Lung microvascular endothelial cell (primary cell): ENCODE measurements at regions not wholly inside any gene's neighbourhood (a gene's known extent, or its start where the extent isn't known, plus 50 kb on each side); places are given as distances from the start of the nearest gene placed in this dataset.
"Not testable (repeated sequence)": the region's sequence is repeated elsewhere in the genome, so short reads cannot be mapped to it uniquely, and the experiment has no call there.

Source experiments
- DNase-seq, 2 donors: peaks; one replicate each; pipeline versions ENCODE4 v3.0.0 to v3.0.0-alpha.2; 2010; ENCODE audit warnings: low read depth in 2 of 2

GRCh38 chr2:111356512-111357031, 235.9 kb downstream of the BCL2L11 start:
- DNase-seq = peak; percentile 36

GRCh38 chr2:111365986-111366640, 245.4 kb downstream of the BCL2L11 start:
- peak; percentile 11 to 20 for DNase-seq

DNA sequence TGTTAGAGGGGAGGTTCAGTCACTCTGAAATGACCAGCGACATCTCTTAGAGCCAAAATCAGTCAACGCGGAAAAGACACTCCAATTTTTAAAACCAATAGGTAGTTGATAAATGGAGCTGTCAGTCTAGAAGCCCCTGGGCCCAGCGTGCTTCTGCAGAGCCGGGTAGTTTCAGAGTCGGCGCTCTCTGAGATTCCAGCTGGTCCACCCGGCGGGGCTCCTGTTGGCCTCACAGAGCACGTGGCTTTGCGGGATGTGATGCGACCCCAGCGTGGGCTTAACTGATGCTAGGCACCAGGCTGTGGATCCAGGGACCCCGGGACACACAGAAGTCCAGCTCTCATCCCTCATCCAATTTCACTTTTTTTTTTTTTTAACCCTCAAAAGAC, 245.9 kb downstream of the BCL2L11 start:
- not testable (repeated sequence) for DNase-seq

GRCh38 chr2:111367080-111367479, 246.4 kb downstream of the BCL2L11 start:
- not testable (repeated sequence) for DNase-seq

- peak in 1 of 2 donors; percentile 16 for DNase-seq
Measured at GRCh38 chr2:111367871-111368270, 247.2 kb downstream of the BCL2L11 start.

GRCh38 chr2:111368288-111368687, 247.6 kb downstream of the BCL2L11 start:
- DNase-seq = not testable (repeated sequence)

GRCh38 chr2:111373060-111373459, 252.3 kb downstream of the BCL2L11 start:
- not testable (repeated sequence) for DNase-seq

DNA sequence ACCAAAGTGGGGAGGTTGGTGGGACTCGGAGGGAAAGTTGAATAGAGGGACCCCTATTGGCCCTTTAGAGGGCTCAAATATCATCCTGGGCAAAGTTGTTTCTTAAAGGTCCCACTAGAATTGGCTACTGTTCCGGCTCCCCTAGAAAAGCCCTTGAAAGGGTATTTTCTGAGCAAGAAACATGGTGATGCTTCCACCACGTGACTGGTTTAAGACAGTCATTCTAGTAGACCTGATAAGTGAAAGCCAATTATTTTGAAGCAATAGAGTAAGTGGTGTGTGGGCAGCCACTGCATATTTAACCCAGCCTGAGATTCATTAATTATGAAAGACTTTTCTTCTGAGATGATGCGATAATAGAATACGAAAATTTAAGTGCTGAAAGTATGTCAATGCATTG, 253.3 kb downstream of the BCL2L11 start:
- not testable (repeated sequence) for DNase-seq

DNA sequence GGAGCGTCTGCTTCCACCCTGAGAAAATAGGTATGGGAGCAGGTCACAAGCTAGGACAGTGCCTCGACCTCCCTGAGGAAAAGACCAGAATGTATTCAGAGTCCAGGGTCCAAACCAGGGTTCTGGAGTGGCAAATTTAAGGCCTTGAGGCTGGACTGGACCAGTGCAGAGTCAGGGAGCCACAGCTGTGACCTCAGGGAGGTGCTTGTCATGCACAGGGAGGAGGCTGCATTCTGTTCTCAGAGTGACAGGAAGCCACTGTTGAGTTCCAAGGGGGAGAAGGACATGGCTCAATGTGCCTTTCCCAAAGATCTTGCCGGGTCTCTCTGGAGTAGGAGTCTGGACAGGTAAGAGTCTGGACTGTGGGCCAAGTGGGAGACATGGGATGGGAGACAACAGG, 254.0 kb downstream of the BCL2L11 start:
- DNase-seq = not testable (repeated sequence)

GRCh38 chr2:111375320-111375883, 254.7 kb downstream of the BCL2L11 start:
- DNase-seq = not testable (repeated sequence)

- DNase-seq = peak in 1 of 2 donors; percentile 14
Measured at GRCh38 chr2:111376272-111376970, 255.7 kb downstream of the BCL2L11 start.

- peak; percentile 22 to 58 for DNase-seq
Measured at GRCh38 chr2:111376971-111377352, 256.2 kb downstream of the BCL2L11 start.

DNA sequence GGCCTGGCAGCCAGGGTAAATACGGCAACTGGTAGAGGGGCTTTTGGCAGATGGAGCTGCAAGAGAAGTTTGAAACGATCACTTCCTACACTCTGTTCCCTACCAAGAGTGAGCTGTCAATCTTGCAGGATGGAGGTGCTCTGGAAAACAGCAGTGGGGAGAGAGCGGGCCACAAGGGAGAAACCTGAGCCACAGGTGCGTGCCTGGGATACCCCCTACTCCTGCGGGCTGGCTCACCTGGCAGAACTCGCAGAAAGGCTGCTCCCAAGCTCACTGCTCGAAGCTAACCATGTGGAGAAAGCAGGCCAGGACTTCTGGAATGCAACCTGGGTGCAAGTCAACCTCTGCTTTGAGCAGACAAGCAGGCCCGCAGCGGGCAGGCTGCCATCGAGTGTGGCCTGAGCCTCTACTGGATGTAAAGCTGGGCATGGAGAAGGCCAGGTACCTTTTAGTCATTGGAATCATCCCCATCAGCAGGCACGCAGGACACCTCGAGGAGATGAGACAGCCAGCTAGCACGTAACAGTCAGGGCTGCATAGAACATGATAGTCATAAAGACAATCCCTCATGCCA, 256.8 kb downstream of the BCL2L11 start:
- not testable (repeated sequence) for DNase-seq

DNA sequence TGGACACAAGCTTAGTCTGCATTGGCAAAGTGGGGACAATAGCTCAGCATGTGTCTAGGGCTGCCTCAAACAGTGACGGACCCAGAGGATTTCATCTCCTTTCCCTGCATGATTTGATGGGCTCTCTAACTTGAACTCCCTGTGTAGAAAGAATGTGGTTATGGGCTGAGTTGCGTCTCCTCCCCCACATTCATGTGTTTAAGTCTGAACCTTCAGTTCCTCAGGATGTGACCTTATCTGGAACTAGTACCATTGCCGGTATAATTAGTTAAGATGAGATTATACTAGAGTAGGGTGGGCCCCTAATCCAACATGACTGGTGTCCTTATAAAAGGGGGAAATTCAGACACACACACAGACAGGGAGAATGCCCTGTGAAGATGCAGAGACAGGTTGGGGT, 257.6 kb downstream of the BCL2L11 start:
- not testable (repeated sequence) for DNase-seq

DNA sequence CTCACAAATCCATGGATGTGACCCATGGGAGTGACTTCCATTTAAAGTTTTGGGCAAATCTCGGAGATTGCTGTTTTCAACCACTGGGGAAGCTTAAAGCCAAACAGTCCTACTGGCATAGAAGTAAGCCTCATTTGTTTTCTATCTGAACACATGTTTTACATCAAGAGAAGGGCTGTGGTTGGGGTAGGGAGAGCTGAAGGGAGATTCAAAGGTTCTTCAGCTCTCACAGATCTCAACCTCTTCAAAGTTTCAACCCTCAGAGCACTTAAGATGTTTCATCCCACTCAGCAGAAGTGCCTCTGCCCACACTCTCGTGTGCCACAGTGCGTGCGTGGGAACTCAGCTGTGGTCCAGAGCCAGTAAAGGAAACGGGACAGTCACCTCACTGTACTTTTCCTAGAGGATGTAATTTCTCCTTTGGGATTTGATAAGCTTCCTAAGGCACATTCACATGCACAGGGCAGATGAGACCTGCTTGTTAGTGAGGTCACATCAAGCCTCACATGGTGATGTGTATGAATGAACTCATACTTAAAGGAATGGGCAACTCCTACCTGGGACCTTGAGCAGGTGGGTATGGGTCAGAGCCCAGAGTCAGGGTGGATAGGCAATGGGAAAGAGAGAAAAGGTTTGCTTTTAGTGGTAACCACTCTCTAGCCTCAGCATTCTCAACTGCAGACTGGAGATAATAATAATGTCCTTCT, 260.2 kb downstream of the BCL2L11 start:
- not testable (repeated sequence) for DNase-seq

DNA sequence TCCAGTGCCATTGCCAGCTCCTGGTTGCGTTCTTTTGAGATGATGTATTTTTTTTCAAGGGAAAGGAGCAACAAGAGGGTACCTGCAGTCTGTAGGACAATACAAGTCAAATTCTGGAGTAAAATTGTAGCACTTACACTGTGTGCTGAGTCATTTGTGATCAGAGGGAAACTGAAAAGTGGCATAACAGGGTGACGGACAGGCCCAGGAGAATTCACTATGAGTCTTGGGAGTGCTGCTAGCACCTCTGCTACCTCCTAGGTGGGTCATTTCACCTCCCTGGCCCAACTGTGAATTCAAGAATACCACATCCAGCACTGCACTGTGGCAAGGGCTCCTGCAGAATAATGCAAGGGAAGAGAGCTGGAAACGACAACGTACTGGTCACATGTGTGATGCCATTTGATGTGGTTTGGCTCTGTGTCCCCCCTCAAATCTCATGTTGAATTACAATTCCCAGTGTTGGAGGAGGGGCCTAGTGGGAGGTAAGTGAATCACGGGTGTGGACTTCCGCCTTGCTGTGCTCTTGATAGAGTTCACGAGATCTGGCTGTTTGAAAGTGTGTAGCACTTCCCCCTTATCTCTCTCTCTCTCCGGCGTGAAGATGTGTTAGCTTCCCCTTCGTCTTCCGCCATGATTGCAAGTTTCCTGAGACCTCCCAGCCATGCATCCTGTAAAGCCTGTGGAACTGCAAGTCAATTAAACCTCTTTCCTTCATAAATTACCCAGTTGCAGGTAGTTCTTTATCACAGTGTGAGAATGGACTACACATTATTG, 261.0 kb downstream of the BCL2L11 start:
- DNase-seq = not testable (repeated sequence)

DNA sequence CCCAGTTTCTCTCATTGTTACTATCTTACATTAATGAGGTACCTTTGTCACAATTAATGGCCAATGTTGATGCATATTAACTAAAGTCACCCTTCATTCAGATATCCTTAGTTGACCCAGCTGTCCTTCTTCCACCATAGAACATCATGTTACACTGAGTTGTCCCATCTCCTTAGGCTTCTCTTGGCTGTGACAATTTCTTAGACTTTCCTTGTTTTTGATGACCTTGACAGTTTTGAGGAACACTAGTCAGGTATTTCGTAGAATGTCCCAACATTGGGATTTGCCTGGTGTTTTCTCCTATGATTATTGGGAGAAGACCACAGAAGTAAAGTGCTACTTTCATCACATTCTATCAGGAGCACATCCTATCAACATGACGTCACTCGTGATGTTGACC, 261.8 kb downstream of the BCL2L11 start:
- DNase-seq = not testable (repeated sequence)

- DNase-seq = not testable (repeated sequence)
Measured at GRCh38 chr2:111383311-111383710, 262.6 kb downstream of the BCL2L11 start.

- not testable (repeated sequence) for DNase-seq
Measured at GRCh38 chr2:111385226-111385957, 264.7 kb downstream of the BCL2L11 start.

GRCh38 chr2:111390605-111391004, 269.9 kb downstream of the BCL2L11 start:
- not testable (repeated sequence) for DNase-seq
